ENCODE measurements at regions not wholly inside any gene's neighbourhood (a gene's known extent, or its start where the extent isn't known, plus 50 kb on each side); places are given as distances from the start of the nearest gene placed in this dataset.

- TF ChIP-seq GABPA (IDR thresholded peaks at IDR 0.05; ENCODE audit: low read depth, low read length) (no peak), GABPA (CRISPR knock-in tag; IDR thresholded peaks at IDR 0.05; ENCODE audit: low read depth) (no peak), ZNF773 (CRISPR knock-in tag; IDR thresholded peaks at IDR 0.05; ENCODE audit: borderline replicate concordance) (no peak), ZNF230 (CRISPR knock-in tag; IDR thresholded peaks at IDR 0.05) (no peak), MAFK (conservative IDR thresholded peaks at IDR 0.05 in 1 of 2, IDR thresholded peaks at IDR 0.05 in 1 of 2; ENCODE audit: low read length in 2 of 2) (no peak), SP5 (CRISPR knock-in tag; IDR thresholded peaks at IDR 0.05; ENCODE audit: borderline replicate concordance, low read depth) (no peak), TMF1 (CRISPR knock-in tag; IDR thresholded peaks at IDR 0.05; ENCODE audit: low read depth) (no peak)
These were observed 808.5 kb downstream of the CDH9 start for GRCh38 chr5:26229848-26230247.
